HG02981 (cell line): ENCODE measurements at regions not wholly inside any gene's neighbourhood (a gene's known extent, or its start where the extent isn't known, plus 50 kb on each side); places are given as distances from the start of the nearest gene placed in this dataset.
"Not testable (repeated sequence)": the region's sequence is repeated elsewhere in the genome, so short reads cannot be mapped to it uniquely, and the experiment has no call there.

Experiments used
- ATAC-seq: cut with Tn5 transposase; IDR thresholded peaks from one replicate; pipeline ENCODE4 v1.9.1; 2021; ENCODE audit warnings: mild to moderate bottlenecking, moderate library complexity; ENCODE audit not compliant: unreplicated experiment

DNA sequence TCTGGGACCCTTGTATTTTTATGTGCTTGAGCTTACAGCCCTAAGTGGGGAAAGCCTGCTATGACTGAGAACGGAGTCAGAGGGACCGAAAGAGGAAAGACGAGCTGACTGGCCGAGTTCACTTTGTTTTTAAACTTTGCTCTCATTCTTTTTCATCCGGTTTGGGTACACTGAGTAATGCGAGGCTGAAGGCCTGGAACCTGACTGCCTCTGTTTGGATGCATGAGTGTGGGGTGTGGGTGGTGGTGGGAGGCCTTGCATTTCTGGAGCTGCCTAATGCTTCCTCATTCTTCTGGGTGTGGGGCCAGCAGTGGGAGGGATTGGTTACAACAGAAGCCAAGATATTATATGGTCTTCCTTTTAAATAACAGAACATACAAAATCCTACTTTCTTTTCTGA, 155.5 kb downstream of the BUB3 start:
- no peak for ATAC-seq

DNA sequence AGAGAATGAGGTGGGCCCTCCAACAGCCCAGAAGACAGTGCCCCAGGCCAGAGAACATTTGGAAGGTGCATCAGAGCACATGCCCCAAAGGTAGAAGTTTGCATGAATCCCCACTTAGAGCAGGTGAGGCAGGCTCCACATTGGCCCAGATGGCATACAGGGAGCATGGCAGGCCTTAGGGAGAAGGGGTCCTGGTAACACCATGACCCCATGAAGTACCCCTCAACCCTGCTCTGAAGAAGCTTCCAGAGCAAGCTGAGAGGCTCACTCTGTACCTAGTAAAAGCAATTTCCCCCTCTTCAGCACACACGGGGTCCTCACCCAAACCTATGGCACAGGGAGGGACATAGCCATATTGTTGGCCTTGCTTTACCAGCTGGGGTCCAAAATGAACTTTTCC, 162.6 kb downstream of the BUB3 start:
- ATAC-seq: no peak

- no peak for ATAC-seq
These were observed 164.3 kb downstream of the BUB3 start for GRCh38 chr10:123318516-123318915.

DNA sequence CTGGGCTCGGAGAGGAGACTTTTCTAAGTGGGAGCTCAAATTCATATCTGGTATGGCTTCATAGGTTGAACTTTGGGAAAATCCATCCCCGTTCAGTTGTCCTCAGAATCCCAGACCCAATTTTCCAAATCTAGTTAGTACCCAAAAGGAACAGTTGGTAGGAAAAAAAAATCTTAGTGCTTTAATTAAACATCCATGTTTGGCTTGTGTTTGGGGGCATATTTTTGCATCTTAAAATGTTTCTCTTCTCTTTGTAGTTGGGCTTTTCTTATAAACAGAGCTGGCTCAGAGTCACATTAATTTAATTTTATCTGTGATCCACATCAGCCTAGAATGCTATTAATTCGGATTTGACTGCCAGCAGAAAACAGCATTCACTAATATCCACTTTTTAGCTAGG, 165.9 kb downstream of the BUB3 start:
- ATAC-seq: no peak

GRCh38 chr10:123323884-123324283, 169.7 kb downstream of the BUB3 start:
- ATAC-seq: no peak

- ATAC-seq: no peak
These were observed 171.5 kb downstream of the BUB3 start for GRCh38 chr10:123325663-123326190.

- no peak for ATAC-seq
These were observed 172.5 kb downstream of the BUB3 start for GRCh38 chr10:123326674-123327073.

DNA sequence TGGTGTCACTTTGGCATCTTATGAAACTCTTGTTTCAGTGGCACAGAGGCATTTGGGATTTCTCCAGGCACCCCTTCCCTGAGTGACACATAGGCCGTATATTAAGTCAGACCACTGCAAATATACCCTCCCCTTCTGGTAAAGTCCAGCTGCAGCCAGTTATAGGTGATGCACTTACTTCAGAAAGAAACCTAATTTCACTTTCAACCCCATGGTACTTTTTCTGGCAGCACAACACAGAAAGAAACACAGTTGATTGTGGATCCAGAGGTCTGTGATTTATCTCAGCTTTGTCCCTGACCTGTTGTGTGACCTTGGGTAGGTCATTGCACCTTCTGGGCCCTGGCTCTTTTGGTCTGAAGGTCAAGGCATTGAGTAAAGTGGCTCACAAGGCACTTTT, 173.2 kb downstream of the BUB3 start:
- peak; percentile 80 for ATAC-seq

GRCh38 chr10:123327896-123328295, 173.7 kb downstream of the BUB3 start:
- no peak for ATAC-seq

GRCh38 chr10:123331438-123331837, 177.2 kb downstream of the BUB3 start:
- no peak for ATAC-seq

- no peak for ATAC-seq
These were observed 192.4 kb downstream of the BUB3 start for GRCh38 chr10:123346581-123346980.

DNA sequence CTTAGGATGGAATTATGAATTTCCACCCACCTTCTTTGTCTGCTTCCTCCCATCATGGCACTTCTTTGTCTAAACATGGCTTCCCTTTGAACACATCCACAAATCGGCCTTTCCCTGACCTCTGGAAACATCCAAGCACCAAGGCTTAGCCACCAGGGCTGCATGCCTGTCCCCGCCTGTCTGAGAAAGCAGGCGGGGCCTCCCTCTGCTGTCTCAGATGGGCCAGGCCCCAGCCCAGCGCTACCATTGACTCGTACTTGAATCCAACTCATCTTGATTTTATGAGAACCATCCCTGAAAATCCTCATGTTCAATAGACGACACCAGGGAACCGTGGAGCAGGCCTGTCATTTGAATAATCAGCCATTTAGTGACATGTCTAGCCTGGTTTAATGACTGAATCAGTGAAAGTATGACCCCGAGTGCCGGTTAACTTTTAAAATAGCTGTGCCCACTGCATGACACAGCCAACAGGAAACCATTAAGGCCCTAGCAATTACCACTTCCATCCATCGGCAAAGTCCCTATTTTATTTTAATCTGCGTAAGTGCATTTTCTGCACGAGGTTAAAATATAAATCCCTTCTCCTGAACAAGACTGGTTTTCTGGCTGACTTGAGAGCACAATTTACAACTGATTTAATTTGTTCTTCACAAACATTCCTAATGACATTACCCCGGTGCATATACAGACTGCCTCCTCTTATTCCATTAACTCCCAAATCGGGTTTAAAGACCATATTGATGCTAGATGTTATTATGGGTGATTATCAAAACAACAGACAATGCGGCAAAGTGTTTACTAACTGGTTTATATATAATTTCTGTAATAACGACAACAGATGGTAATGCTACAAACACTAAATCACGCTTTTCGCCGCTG, 194.7 kb downstream of the BUB3 start:
- ATAC-seq: no peak

DNA sequence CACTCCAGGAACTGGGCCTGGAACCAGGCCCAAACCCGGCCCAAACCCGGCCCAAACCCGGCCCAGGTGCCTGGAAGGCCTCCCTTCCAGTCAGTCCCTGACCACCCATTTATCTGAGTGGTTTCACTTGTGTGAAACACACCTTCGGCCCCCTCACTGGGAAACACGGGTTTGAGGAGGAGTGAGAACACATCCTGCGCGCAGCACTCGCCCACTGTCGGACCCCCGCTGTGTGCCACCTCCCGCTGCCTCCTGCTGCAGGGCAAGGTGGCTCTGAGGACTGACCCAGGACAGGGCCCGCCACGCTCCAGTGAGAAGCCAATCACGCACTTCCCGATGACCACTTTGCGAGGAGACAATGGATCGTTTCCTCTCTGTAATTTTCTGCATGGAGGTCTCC, 197.5 kb downstream of the BUB3 start:
- ATAC-seq: no peak

- no peak for ATAC-seq
These were observed 200.3 kb downstream of the BUB3 start for GRCh38 chr10:123354521-123354920.

DNA sequence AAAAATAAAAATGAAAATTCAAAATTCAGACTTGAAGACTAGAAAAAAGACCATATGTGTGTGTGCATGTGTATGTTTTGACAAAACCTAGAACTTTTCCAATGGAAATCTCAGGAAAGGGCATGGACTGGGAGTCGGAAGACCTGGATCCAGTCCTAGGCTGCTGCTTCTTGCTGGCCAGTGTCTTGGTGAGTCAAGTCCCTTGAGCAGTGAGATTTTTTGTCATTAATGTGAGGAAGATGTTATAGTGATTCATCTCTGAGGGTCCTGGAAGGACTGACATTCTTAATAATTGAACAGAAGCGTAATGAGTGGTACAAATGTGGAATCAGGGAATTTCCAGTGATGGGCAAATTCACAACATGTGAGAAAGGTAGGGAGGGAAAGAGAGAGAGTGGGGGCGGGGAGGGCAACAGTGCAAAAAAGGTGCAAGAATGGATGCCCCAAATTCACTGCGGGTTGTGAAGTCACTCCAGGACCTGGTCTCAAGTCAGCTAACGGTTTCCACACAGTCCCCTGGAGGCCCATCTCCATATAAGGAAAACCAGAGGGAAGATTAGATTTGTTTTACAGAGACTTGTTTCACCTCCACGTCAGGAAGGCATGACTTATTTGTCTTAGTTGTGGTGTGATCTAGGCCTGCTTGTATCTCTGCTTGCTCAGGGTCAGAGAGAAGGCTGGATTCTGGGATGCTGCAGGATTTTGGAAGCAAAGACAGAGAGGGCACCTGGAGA, 201.7 kb downstream of the BUB3 start:
- ATAC-seq: no peak

GRCh38 chr10:123356799-123357198, 202.6 kb downstream of the BUB3 start:
- no peak for ATAC-seq

DNA sequence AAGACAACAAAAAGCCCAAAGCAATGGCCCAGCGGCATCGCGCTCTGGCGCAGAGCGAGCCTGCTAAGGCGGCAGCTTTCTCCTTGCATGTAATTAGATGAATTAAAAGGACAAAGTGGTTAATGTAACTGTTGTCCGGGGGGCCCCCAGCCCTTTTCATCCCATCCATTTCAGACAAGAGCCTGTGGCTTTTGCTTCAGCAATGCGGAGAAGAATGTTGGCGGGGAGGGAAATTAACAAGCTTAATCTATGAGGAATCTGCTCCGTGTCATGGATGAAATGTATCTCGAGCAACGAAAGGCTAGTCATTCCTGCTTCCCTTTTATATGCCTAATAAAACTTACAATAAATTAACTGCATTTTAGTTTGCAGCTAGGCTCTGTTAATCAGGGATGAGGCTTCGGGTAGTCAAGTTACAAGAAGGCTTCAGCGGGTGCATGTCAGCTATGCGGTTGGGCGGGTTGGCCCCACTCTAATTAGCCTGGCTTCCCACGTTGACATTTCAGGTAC, 203.3 kb downstream of the BUB3 start:
- ATAC-seq: no peak

DNA sequence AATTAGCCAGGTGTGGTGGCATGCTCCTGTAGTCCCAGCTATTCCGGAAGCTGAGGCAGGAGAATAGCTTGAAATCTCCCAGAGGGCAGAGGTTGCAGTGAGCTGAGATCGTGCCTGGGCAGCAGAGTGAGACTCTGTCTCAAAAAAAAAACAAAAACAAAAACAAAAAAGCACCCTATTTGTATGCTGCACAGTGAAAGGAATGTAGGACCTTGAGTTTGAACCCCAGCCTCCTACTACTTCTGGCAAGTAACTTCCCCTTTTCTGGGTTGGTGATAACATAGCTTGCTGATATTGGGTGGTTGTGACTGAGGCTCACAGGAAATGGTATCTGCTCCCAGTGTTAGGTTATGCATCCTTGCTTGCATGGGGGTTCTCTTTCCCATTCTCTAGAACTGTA, 205.3 kb downstream of the BUB3 start:
- ATAC-seq: no peak

GRCh38 chr10:123361832-123362231, 207.6 kb downstream of the BUB3 start:
- no peak for ATAC-seq

GRCh38 chr10:123367195-123367594, 213.0 kb downstream of the BUB3 start:
- ATAC-seq: no peak

GRCh38 chr10:123371626-123372025, 217.4 kb downstream of the BUB3 start:
- ATAC-seq: not testable (repeated sequence)

GRCh38 chr10:123373591-123373990, 219.4 kb downstream of the BUB3 start:
- ATAC-seq: no peak
